Activated CD4-positive, alpha-beta T cell treated with anti-CD3 and anti-CD28 coated beads, Interleukin-2, amount 10 ng/mL, durations not matched to agents 7 days and 5 days (primary cell): ENCODE measurements at regions not wholly inside any gene's neighbourhood (a gene's known extent, or its start where the extent isn't known, plus 50 kb on each side); places are given as distances from the start of the nearest gene placed in this dataset.
"Not testable (repeated sequence)": the region's sequence is repeated elsewhere in the genome, so short reads cannot be mapped to it uniquely, and the experiment has no call there.

Source experiments
- CTCF ChIA-PET: fragments of 350-600 bp; sonication (Branson Sonifier 250); formaldehyde crosslinking; loops from one replicate; lab custom pipeline; 2021; ENCODE audit warnings: antibody characterized with exemption; lab: Charles Lee
- POLR2A ChIA-PET: fragments of 350-600 bp; sonication (Branson Sonifier 250); formaldehyde crosslinking; loops from one replicate; lab custom pipeline; 2021; ENCODE audit warnings: antibody characterized with exemption; lab: Charles Lee
- DNase-seq: peaks from one replicate; pipeline ENCODE4 v3.0.0-alpha.2; 2020
- H3K27ac Mint-ChIP-seq: one replicate; pipeline ENCODE4 v1.8.0; 2021; ENCODE audit warnings: mild to moderate bottlenecking, moderate library complexity, mixed read lengths
- H3K27me3 Mint-ChIP-seq: one replicate; pipeline ENCODE4 v1.8.0; 2021; ENCODE audit warnings: mixed read lengths
- H3K36me3 Mint-ChIP-seq: one replicate; pipeline ENCODE4 v1.8.0; 2021; ENCODE audit warnings: low read depth, mixed read lengths
- H3K4me1 Mint-ChIP-seq: one replicate; pipeline ENCODE4 v1.8.0; 2021; ENCODE audit warnings: mixed read lengths
- H3K4me3 Mint-ChIP-seq: one replicate; pipeline ENCODE4 v1.8.0; 2021; ENCODE audit warnings: mild to moderate bottlenecking, moderate library complexity, mixed read lengths
- H3K9me3 Mint-ChIP-seq: one replicate; pipeline ENCODE4 v1.8.0; 2021; ENCODE audit warnings: mixed read lengths

GRCh38 chr6:71645299-71645698 is 241.1 kb upstream of the RIMS1 start:
- ChIA-PET POLR2A (no interaction called here), CTCF (no interaction called here)
- Mint-ChIP-seq H3K4me3 (no peak overlapping the region), H3K27ac (no peak overlapping the region), H3K27me3 (no peaks in the 10 kb centered on the region), H3K36me3 (no peaks in the 10 kb centered on the region), H3K9me3 (peaks cover 3% of the 10 kb centered on the region), H3K4me1 (no peaks in the 10 kb centered on the region)
- no peak for DNase-seq

DNA sequence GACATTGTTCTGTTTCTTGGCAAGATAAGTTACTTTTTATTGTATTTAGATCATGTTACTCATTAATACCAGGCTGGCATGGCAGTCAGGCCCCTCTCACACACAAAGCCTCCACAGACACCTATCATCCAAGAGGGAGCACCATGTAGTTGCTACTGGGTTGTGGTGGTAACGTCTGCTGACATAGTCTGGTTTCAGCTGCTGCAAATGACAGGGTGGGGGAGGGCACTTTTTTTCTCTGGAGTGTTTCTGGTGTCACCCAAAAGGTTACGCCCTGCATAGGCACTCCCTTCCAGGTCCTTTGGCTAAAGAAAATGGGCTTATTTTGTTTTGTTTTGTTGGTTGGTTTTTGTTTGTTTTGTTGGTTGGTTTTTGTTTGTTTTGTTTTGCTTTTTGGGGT is 236.4 kb upstream of the RIMS1 start:
- H3K27me3 Mint-ChIP-seq: no peaks in the 10 kb centered on the region
- DNase-seq: no peak
- peaks cover 3% of the 10 kb centered on the region for H3K9me3 Mint-ChIP-seq
- no peaks in the 10 kb centered on the region for H3K4me1 Mint-ChIP-seq
- no peak overlapping the region for H3K4me3 Mint-ChIP-seq
- H3K36me3 Mint-ChIP-seq: no peaks in the 10 kb centered on the region
- H3K27ac Mint-ChIP-seq: no peak overlapping the region
- ChIA-PET POLR2A (no interaction called here), CTCF (no interaction called here)

DNA sequence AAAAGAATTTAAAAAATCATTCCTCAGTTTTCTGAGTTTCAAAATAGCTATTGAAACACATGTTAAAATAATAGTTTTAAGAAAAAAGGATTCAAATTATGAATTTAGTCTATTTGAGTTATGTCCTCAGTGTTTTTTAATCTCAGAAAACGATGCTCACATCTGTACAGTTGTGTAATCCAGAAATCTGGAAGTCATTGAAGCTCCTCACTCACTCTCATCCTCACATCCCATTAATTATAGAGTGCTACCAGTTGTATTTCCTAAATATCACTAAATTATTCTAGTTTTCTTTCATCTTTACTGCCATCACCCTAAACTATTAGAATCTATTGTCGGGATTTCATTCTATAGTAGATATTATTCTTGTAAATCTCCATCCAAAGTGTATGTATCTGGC is 234.7 kb upstream of the RIMS1 start:
- H3K4me3 Mint-ChIP-seq: no peak overlapping the region
- POLR2A ChIA-PET: no interaction called here
- no peak for DNase-seq
- no peak overlapping the region for H3K27ac Mint-ChIP-seq
- CTCF ChIA-PET: no interaction called here
- H3K4me1 Mint-ChIP-seq: no peaks in the 10 kb centered on the region
- H3K27me3 Mint-ChIP-seq: no peaks in the 10 kb centered on the region
- H3K9me3 Mint-ChIP-seq: no peaks in the 10 kb centered on the region
- H3K36me3 Mint-ChIP-seq: no peaks in the 10 kb centered on the region

DNA sequence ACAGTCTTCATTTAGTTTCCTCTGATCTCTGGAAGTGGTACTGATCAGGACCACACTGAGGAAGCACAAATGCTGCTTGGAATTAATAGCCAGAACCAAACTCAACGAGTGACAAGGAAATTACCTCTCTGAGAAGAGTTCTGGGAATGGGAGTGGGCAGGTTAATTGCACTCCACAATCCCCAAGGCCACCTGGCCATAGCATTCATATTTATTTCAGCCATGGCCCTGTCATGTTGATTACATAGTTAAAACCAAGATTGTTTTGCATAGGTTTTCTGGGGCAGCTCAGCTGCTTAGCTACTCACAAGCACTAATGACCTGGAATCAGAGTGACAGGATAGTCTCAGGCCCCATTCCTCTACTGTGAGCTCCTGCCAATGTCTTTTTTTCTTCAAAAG is 230.2 kb upstream of the RIMS1 start:
- no peaks in the 10 kb centered on the region for H3K4me1 Mint-ChIP-seq
- CTCF ChIA-PET: no interaction called here
- POLR2A ChIA-PET: no interaction called here
- no peaks in the 10 kb centered on the region for H3K27me3 Mint-ChIP-seq
- H3K4me3 Mint-ChIP-seq: no peak overlapping the region
- H3K9me3 Mint-ChIP-seq: no peaks in the 10 kb centered on the region
- no peak overlapping the region for H3K27ac Mint-ChIP-seq
- H3K36me3 Mint-ChIP-seq: no peaks in the 10 kb centered on the region
- DNase-seq: no peak

- POLR2A ChIA-PET: no interaction called here
- H3K27ac Mint-ChIP-seq: no peak overlapping the region
- no peaks in the 10 kb centered on the region for H3K9me3 Mint-ChIP-seq
These were observed 220.4 kb upstream of the RIMS1 start for GRCh38 chr6:71665931-71666330.

DNA sequence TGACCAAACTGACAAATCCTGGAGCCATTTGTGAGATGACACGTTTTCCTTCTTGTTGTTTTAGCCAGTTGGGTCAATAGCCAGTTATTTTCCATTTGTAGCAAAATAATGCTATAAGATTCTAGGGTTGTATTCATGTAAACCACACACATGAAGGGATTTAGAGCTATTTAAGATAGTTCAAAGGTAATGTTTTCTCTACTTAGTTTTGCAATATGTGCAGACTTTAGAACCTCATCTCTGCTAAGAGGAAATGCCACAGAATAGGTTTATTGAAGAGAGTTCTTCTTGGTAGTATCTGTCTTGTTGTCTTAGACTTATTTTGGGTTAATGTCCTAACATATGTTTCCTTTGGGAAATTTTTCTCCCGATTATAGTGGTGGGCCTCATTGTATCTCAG is 213.5 kb upstream of the RIMS1 start:
- Mint-ChIP-seq H3K27me3 (no peaks in the 10 kb centered on the region), H3K4me3 (no peak overlapping the region), H3K36me3 (no peaks in the 10 kb centered on the region), H3K27ac (no peak overlapping the region), H3K9me3 (no peaks in the 10 kb centered on the region), H3K4me1 (no peaks in the 10 kb centered on the region)
- POLR2A ChIA-PET: no interaction called here
- CTCF ChIA-PET: interaction anchor here (0.6 kb wide), 1 partner anchor 63 kb away, joined by 3 read pairs; no protein-coding TSS in a partner anchor
- no peak for DNase-seq

More at GRCh38 chr6:71665931-71666330, 220.4 kb upstream of the RIMS1 start:
- DNase-seq: no peak
- no peak overlapping the region for H3K4me3 Mint-ChIP-seq
- H3K27me3 Mint-ChIP-seq: no peaks in the 10 kb centered on the region
- no peaks in the 10 kb centered on the region for H3K36me3 Mint-ChIP-seq
- no peaks in the 10 kb centered on the region for H3K4me1 Mint-ChIP-seq
- CTCF ChIA-PET: no interaction called here

- Mint-ChIP-seq H3K27me3 (no peaks in the 10 kb centered on the region), H3K4me3 (no peak overlapping the region), H3K36me3 (no peaks in the 10 kb centered on the region), H3K27ac (no peak overlapping the region), H3K9me3 (no peaks in the 10 kb centered on the region), H3K4me1 (no peaks in the 10 kb centered on the region)
- POLR2A ChIA-PET: no interaction called here
- CTCF ChIA-PET: no interaction called here
- DNase-seq: no peak
These were observed 211.0 kb upstream of the RIMS1 start for GRCh38 chr6:71675386-71675785.

GRCh38 chr6:71676298-71676697 is 210.1 kb upstream of the RIMS1 start:
- DNase-seq: no peak
- no peak overlapping the region for H3K4me3 Mint-ChIP-seq
- POLR2A ChIA-PET: no interaction called here
- no peaks in the 10 kb centered on the region for H3K9me3 Mint-ChIP-seq
- CTCF ChIA-PET: no interaction called here
- H3K36me3 Mint-ChIP-seq: no peaks in the 10 kb centered on the region
- no peak overlapping the region for H3K27ac Mint-ChIP-seq
- no peaks in the 10 kb centered on the region for H3K27me3 Mint-ChIP-seq
- H3K4me1 Mint-ChIP-seq: no peaks in the 10 kb centered on the region

DNA sequence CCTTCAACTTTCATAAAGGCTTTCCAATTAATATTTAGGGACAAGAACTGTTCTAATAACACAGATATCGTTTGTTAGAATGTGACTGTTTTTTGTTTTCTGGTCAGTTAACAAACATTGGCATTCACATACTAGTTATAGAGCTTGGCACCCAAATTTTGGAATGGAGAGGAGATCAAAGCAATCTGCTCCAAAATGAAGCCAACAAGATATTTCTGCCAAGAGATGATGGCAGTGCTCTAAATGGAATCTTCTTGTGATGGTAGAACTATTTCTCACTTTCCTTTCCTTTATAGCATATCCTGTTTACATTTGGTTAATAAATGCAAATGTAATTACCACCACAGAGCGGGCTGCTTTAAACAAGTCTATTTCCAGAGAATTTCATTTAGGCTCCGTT is 208.3 kb upstream of the RIMS1 start:
- ChIA-PET POLR2A (no interaction called here), CTCF (no interaction called here)
- Mint-ChIP-seq H3K36me3 (no peaks in the 10 kb centered on the region), H3K9me3 (no peaks in the 10 kb centered on the region), H3K27ac (no peak overlapping the region), H3K4me3 (no peak overlapping the region), H3K4me1 (no peaks in the 10 kb centered on the region), H3K27me3 (no peaks in the 10 kb centered on the region)
- DNase-seq: no peak

- Mint-ChIP-seq H3K27me3 (no peaks in the 10 kb centered on the region), H3K4me1 (no peaks in the 10 kb centered on the region), H3K36me3 (no peaks in the 10 kb centered on the region), H3K4me3 (no peak overlapping the region), H3K27ac (no peak overlapping the region), H3K9me3 (no peaks in the 10 kb centered on the region)
- DNase-seq: no peak
- POLR2A ChIA-PET: no interaction called here
- CTCF ChIA-PET: no interaction called here
These were observed 205.0 kb upstream of the RIMS1 start for GRCh38 chr6:71681234-71681867.

GRCh38 chr6:71686021-71686677 is 200.2 kb upstream of the RIMS1 start:
- POLR2A ChIA-PET, CTCF ChIA-PET, H3K4me1 Mint-ChIP-seq: not testable (repeated sequence)

GRCh38 chr6:71698702-71699101 is 187.6 kb upstream of the RIMS1 start:
- no peak overlapping the region for H3K4me3 Mint-ChIP-seq
- H3K9me3 Mint-ChIP-seq: peaks cover 4% of the 10 kb centered on the region
- no peak overlapping the region for H3K27ac Mint-ChIP-seq
- H3K4me1 Mint-ChIP-seq: no peaks in the 10 kb centered on the region
- ChIA-PET POLR2A (no interaction called here), CTCF (no interaction called here)
- H3K36me3 Mint-ChIP-seq: no peaks in the 10 kb centered on the region
- no peak for DNase-seq
- no peaks in the 10 kb centered on the region for H3K27me3 Mint-ChIP-seq

More at GRCh38 chr6:71686021-71686677, 200.2 kb upstream of the RIMS1 start:
- not testable (repeated sequence) for H3K36me3 Mint-ChIP-seq, H3K4me3 Mint-ChIP-seq, H3K27ac Mint-ChIP-seq, H3K9me3 Mint-ChIP-seq, H3K27me3 Mint-ChIP-seq, DNase-seq

GRCh38 chr6:71706523-71706922 is 179.8 kb upstream of the RIMS1 start:
- ChIA-PET POLR2A (no interaction called here), CTCF (no interaction called here)
- Mint-ChIP-seq H3K36me3 (no peaks in the 10 kb centered on the region), H3K27ac (no peak overlapping the region), H3K4me3 (no peak overlapping the region), H3K9me3 (no peaks in the 10 kb centered on the region), H3K4me1 (no peaks in the 10 kb centered on the region), H3K27me3 (no peaks in the 10 kb centered on the region)
- no peak for DNase-seq

DNA sequence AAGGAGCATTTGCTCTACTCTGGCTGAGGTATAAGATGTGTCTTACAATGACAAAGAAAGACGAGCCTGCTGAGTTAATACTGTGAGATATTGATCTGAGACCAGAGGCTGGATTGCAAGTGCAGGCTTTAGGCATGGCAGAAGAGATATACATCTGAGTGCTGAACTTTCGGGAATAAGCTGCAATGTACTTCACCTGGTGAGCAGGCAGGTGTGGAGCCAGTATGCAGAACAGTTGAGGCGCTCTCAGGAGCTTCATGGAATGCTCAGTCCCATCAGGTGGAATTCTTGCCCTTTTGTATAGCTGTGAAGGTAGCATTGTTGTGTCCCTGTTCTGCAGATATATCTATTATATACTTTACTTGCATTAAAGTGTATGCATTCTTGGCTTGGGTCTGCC is 179.3 kb upstream of the RIMS1 start:
- no peak for DNase-seq
- Mint-ChIP-seq H3K4me1 (no peaks in the 10 kb centered on the region), H3K27me3 (no peaks in the 10 kb centered on the region), H3K27ac (no peak overlapping the region), H3K4me3 (no peak overlapping the region), H3K9me3 (no peaks in the 10 kb centered on the region), H3K36me3 (no peaks in the 10 kb centered on the region)
- POLR2A ChIA-PET: no interaction called here
- CTCF ChIA-PET: no interaction called here
